GM12865 (cell line): ENCODE measurements at regions not wholly inside any gene's neighbourhood (a gene's known extent, or its start where the extent isn't known, plus 50 kb on each side); places are given as distances from the start of the nearest gene placed in this dataset.
"Not testable (repeated sequence)": the region's sequence is repeated elsewhere in the genome, so short reads cannot be mapped to it uniquely, and the experiment has no call there.

Source experiments
- DNase-seq: peaks from one replicate; pipeline ENCODE4 v3.0.0; 2010; ENCODE audit warnings: low read depth
- H3K4me3 ChIP-seq: 2 replicates; pipeline ENCODE4 v1.5.1; 2011; ENCODE audit warnings: mild to moderate bottlenecking, low read depth, low read length, control low read depth
- CTCF ChIP-seq: IDR thresholded peaks from 2 replicates; pipeline ENCODE4 v1.5.1; 2011; ENCODE audit warnings: low read length, control low read depth, low read depth, inconsistent platforms; ENCODE audit not compliant: insufficient read depth; ENCODE audit errors: missing control alignments

- peak; percentile 43 for DNase-seq
- TF ChIP-seq CTCF = no peak
- peak overlapping the region; percentile 31 for H3K4me3 ChIP-seq
Observed at GRCh38 chr13:79194727-79195126, 211.3 kb downstream of the RBM26 start.

GRCh38 chr13:79194272-79194671, 211.8 kb downstream of the RBM26 start:
- peak overlapping the region; percentile 31; the same call in 1 of the 2 replicates for H3K4me3 ChIP-seq
- no peak for TF ChIP-seq CTCF
- peak; percentile 93 for DNase-seq

- no peak for DNase-seq
- TF ChIP-seq CTCF = no peak
- no peak overlapping the region for H3K4me3 ChIP-seq
Observed at GRCh38 chr13:79191501-79191900, 214.6 kb downstream of the RBM26 start.

GRCh38 chr13:79190932-79191331, 215.1 kb downstream of the RBM26 start:
- TF ChIP-seq CTCF = no peak
- no peak overlapping the region for H3K4me3 ChIP-seq
- peak; percentile 66 for DNase-seq

GRCh38 chr13:79187917-79188690, 218.0 kb downstream of the RBM26 start:
- TF ChIP-seq CTCF = no peak
- DNase-seq = peak; percentile 21
- H3K4me3 ChIP-seq = no peak overlapping the region

GRCh38 chr13:79185580-79185979, 220.5 kb downstream of the RBM26 start:
- H3K4me3 ChIP-seq = no peak overlapping the region
- no peak for TF ChIP-seq CTCF
- peak; percentile 48 for DNase-seq

- TF ChIP-seq CTCF = no peak
- no peak for DNase-seq
- no peak overlapping the region for H3K4me3 ChIP-seq
Observed at GRCh38 chr13:79183231-79183630, 222.8 kb downstream of the RBM26 start.

GRCh38 chr13:79173691-79174090, 232.4 kb downstream of the RBM26 start:
- not testable (repeated sequence) for H3K4me3 ChIP-seq, DNase-seq

GRCh38 chr13:79172924-79173323, 233.1 kb downstream of the RBM26 start:
- DNase-seq = not testable (repeated sequence)

More at GRCh38 chr13:79172924-79173323, 233.1 kb downstream of the RBM26 start:
- H3K4me3 ChIP-seq = not testable (repeated sequence)
